Right atrium auricular region (tissue), 2 donors: ENCODE measurements at regions not wholly inside any gene's neighbourhood (a gene's known extent, or its start where the extent isn't known, plus 50 kb on each side); places are given as distances from the start of the nearest gene placed in this dataset.

ENCODE experiments used
- DNase-seq: peaks from one replicate; pipeline ENCODE4 v3.0.0-alpha.2; 2019; ENCODE audit warnings: low spot score
- H3K27ac ChIP-seq, 2 donors: fragments of 200-600 bp; sonication (generic); 1 replicate in 1 of 2; 2 replicates in 1 of 2; pipeline ENCODE4 v1.5.1; 2016 to 2019
- H3K27me3 ChIP-seq, 2 donors: fragments of 200-600 bp; sonication (generic); one replicate each; pipeline versions ENCODE4 v1.5.1 to v1.6.0; 2017 to 2019
- H3K36me3 ChIP-seq: fragments of 200-600 bp; sonication (generic); one replicate; pipeline ENCODE4 v1.5.1; 2016
- H3K4me1 ChIP-seq, 2 donors: fragments of 200-600 bp; sonication (generic); one replicate each; pipeline versions ENCODE4 v1.5.1 to v1.6.0; 2017 to 2019
- H3K4me3 ChIP-seq, 2 donors: fragments of 200-600 bp; sonication (generic); 1 replicate in 1 of 2; 2 replicates in 1 of 2; pipeline ENCODE4 v1.5.1; 2017 to 2019; ENCODE audit warnings: mild to moderate bottlenecking in 1 of 2, moderate library complexity in 1 of 2
- H3K9me3 ChIP-seq, 2 donors: fragments of 200-600 bp; sonication (generic); one replicate each; pipeline ENCODE4 v1.5.1; 2019
- TF ChIP-seq, protein P1 (sequence below), 2 donors: fragments of 200-600 bp; sonication (generic); IDR thresholded peaks; one replicate each; pipeline ENCODE4 v1.5.1; 2019; ENCODE audit warnings: antibody characterized with exemption in 2 of 2

DNA sequence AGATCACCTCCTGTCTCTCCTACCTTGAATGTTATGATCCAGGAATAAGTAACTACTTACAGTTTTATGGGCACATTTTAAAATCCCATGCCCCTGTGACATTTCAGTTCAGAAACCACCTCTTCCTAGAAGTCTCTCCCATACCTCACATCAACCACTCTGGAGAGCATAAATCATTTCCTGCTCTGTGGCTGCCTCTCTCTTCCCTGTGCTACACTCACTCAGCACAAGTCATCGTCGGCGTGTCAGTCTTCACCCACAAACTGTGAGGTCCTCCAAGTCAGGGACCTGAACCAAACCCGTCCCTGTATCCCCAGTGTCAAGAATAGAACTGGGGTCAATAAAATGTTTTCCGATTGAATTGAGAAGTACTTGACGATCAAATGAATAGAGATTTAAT lies 863.3 kb downstream of the BCL11B start:
- H3K4me1 ChIP-seq = no peaks in the 10 kb centered on the region
- no peaks in the 10 kb centered on the region for H3K36me3 ChIP-seq
- TF ChIP-seq, protein P1, sequence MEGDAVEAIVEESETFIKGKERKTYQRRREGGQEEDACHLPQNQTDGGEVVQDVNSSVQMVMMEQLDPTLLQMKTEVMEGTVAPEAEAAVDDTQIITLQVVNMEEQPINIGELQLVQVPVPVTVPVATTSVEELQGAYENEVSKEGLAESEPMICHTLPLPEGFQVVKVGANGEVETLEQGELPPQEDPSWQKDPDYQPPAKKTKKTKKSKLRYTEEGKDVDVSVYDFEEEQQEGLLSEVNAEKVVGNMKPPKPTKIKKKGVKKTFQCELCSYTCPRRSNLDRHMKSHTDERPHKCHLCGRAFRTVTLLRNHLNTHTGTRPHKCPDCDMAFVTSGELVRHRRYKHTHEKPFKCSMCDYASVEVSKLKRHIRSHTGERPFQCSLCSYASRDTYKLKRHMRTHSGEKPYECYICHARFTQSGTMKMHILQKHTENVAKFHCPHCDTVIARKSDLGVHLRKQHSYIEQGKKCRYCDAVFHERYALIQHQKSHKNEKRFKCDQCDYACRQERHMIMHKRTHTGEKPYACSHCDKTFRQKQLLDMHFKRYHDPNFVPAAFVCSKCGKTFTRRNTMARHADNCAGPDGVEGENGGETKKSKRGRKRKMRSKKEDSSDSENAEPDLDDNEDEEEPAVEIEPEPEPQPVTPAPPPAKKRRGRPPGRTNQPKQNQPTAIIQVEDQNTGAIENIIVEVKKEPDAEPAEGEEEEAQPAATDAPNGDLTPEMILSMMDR (IDR thresholded peaks at IDR 0.05) = no peak
- no peaks in the 10 kb centered on the region for H3K27me3 ChIP-seq
- H3K9me3 ChIP-seq = no peaks in the 10 kb centered on the region
- no peak overlapping the region for H3K27ac ChIP-seq
- no peak overlapping the region for H3K4me3 ChIP-seq
- no peak for DNase-seq

DNA sequence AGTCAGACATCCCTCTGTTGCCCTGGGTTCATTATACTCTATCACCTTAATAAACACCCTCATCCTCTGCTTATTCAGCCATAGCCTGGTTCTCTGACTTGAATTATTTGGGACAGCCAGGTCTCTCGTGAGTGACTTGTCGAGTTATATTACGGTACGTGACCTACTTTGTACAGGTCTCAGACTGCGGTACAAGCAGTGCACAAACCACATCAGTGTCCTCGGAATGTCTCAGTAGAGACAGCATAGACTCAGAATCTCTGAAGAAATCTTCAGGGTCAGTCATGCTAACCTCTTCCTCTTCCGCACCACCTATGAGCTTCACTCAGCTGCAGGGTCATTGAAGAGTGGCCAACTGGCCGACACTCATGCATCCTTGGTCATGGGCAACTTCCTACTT lies 860.8 kb downstream of the BCL11B start:
- H3K36me3 ChIP-seq = no peaks in the 10 kb centered on the region
- no peak overlapping the region for H3K4me3 ChIP-seq
- no peaks in the 10 kb centered on the region for H3K9me3 ChIP-seq
- no peak overlapping the region for H3K27ac ChIP-seq
- H3K27me3 ChIP-seq = no peaks in the 10 kb centered on the region
- no peak for DNase-seq
- H3K4me1 ChIP-seq = no peaks in the 10 kb centered on the region
- TF ChIP-seq, protein P1 (IDR thresholded peaks at IDR 0.05) = no peak

DNA sequence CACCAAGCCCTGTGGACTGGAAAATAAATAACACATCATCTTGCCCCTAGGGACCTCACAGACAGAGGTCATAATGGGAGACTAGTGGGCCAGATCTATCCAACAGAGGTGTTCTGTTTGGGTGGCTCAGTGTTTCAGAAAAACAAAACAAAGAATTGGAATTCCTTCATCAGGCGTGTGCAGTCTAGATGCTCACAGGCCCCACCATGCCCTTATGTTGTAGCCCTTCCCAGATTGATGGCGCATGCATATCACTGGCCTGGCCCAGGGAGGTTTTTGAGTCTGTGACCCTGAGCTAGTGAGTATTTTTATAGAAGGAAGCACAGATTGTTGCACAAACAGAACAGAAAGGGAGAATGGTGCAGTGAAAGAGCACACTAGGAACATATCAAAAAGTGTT lies 859.6 kb downstream of the BCL11B start:
- no peaks in the 10 kb centered on the region for H3K27me3 ChIP-seq
- no peaks in the 10 kb centered on the region for H3K9me3 ChIP-seq
- TF ChIP-seq, protein P1 (IDR thresholded peaks at IDR 0.05) = no peak
- H3K27ac ChIP-seq = no peak overlapping the region
- H3K36me3 ChIP-seq = no peaks in the 10 kb centered on the region
- H3K4me3 ChIP-seq = no peak overlapping the region
- no peaks in the 10 kb centered on the region for H3K4me1 ChIP-seq
- DNase-seq = no peak

DNA sequence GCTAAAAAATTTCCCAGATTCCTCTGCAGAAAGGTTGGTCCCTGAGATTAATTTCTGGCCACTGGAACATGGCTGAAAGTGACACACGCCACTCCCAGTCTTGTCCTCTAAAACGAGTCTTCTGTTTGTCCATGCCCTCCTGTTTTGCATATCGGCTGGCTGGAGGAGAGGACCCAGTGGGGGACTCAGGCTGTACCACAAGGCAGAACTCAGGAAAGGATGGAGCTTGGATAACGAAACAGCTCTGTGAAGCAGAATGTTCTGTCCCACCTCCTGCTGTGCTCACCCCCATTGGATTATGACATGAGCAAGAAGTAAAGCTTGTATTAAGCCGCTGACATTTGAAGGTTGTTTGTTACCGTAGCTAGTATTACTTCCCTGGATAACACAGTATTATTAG lies 856.2 kb downstream of the BCL11B start:
- H3K27ac ChIP-seq = no peak overlapping the region
- no peaks in the 10 kb centered on the region for H3K9me3 ChIP-seq
- TF ChIP-seq, protein P1 (IDR thresholded peaks at IDR 0.05) = no peak
- DNase-seq = no peak
- no peaks in the 10 kb centered on the region for H3K4me1 ChIP-seq
- no peaks in the 10 kb centered on the region for H3K27me3 ChIP-seq
- no peak overlapping the region for H3K4me3 ChIP-seq
- no peaks in the 10 kb centered on the region for H3K36me3 ChIP-seq

DNA sequence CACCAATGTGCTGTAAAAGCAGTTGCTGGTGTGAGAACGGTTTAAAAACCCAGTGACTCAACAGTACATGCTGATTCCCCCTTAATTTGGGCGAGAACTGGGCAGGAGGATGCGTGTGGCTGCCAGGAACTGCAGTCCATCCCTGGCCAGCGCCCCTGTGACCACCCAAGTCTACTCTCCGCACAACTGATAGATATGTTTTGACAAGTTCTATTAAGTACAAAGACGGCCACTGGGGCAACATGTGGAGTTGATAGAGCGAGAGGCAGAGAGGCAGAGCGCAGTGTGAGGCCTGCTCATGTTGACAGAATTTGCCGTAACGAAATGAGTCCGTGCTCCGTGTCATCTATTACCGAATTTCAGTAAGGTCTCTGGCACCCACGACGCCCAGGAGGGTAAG lies 855.0 kb downstream of the BCL11B start:
- H3K4me1 ChIP-seq = no peaks in the 10 kb centered on the region
- no peak overlapping the region for H3K27ac ChIP-seq
- no peak overlapping the region for H3K4me3 ChIP-seq
- no peak for DNase-seq
- no peaks in the 10 kb centered on the region for H3K27me3 ChIP-seq
- TF ChIP-seq, protein P1 (IDR thresholded peaks at IDR 0.05) = no peak
- no peaks in the 10 kb centered on the region for H3K36me3 ChIP-seq
- no peaks in the 10 kb centered on the region for H3K9me3 ChIP-seq

DNA sequence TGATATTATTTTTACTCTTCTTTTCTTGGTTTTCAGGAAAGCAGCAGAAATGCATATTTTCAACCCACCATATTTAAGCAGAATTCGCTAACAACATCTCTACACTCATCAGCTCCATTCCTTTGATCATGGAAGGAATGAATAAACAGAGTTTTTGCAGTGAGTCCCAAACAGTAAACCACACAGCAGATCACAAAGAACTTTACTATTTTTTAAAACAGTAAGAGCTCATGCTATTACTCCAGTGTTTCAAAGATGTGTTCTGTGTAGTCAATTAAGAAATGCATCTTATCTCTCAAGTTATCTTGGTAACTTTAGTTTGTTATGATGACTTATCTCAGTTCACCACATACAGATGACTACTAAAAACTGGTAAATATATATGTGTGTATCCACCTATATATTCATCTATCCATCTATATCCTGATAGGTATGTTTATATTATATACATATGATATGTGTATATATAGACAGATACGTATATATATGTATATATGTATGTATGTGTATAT lies 843.5 kb downstream of the BCL11B start:
- TF ChIP-seq, protein P1 (IDR thresholded peaks at IDR 0.05) = no peak

More for the DNA sequence above, 843.5 kb downstream of the BCL11B start:
- H3K27me3 ChIP-seq = no peaks in the 10 kb centered on the region
- H3K36me3 ChIP-seq = no peaks in the 10 kb centered on the region
- H3K4me1 ChIP-seq = no peaks in the 10 kb centered on the region
- no peak overlapping the region for H3K27ac ChIP-seq
- no peak overlapping the region for H3K4me3 ChIP-seq
- no peak for DNase-seq
- H3K9me3 ChIP-seq = no peaks in the 10 kb centered on the region
